ENCODE measurements at regions not wholly inside any gene's neighbourhood (a gene's known extent, or its start where the extent isn't known, plus 50 kb on each side); places are given as distances from the start of the nearest gene placed in this dataset.

DNA sequence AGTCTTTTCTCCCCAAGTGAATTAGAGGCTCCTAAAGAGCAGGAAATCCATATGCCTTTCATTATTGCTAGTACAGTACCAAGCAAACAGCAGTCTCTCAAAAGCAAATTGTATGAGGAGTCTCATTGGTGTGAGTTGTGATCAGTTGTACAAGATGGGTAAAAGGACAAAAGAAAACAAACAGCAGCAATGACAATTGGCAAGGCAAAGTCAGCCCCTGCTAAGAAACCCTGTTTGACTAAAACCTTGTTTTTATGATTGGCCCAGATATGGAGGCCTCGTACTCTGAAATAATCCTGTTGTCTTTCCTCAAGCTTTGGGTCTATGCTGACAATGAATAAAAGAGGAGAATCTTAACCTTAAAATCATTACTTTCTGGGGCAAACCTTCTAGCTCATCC lies 69.8 kb downstream of the FOXD1 start:
- TF ChIP-seq, protein P1, sequence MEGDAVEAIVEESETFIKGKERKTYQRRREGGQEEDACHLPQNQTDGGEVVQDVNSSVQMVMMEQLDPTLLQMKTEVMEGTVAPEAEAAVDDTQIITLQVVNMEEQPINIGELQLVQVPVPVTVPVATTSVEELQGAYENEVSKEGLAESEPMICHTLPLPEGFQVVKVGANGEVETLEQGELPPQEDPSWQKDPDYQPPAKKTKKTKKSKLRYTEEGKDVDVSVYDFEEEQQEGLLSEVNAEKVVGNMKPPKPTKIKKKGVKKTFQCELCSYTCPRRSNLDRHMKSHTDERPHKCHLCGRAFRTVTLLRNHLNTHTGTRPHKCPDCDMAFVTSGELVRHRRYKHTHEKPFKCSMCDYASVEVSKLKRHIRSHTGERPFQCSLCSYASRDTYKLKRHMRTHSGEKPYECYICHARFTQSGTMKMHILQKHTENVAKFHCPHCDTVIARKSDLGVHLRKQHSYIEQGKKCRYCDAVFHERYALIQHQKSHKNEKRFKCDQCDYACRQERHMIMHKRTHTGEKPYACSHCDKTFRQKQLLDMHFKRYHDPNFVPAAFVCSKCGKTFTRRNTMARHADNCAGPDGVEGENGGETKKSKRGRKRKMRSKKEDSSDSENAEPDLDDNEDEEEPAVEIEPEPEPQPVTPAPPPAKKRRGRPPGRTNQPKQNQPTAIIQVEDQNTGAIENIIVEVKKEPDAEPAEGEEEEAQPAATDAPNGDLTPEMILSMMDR (IDR thresholded peaks at IDR 0.05 in 4 of 5, conservative IDR thresholded peaks at IDR 0.05 in 1 of 5), result no peak
- no peak for TF ChIP-seq POLR2A (IDR thresholded peaks at IDR 0.05)

All from gastrocnemius medialis (tissue), 4 donors.